ENCODE measurements at regions not wholly inside any gene's neighbourhood (a gene's known extent, or its start where the extent isn't known, plus 50 kb on each side); places are given as distances from the start of the nearest gene placed in this dataset.

GRCh38 chr6:145119081-145119480, 616.2 kb downstream of the EPM2A start:
- Histone ChIP-seq H2AFZ (ENCODE audit: low read length) (no peak overlapping the region), H3K4me2 (ENCODE audit: low read depth, low read length) (no peak overlapping the region), H3K9me2 (replicated peaks; ENCODE audit: insufficient read depth, low read length) (no peaks in the 10 kb centered on the region), H3K9ac (ENCODE audit: low read length) (no peak overlapping the region), H3K4me1 (ENCODE audit: low read length) (no peaks in the 10 kb centered on the region), H3F3A (ENCODE audit: insufficient read depth, low read length) (no peaks in the 10 kb centered on the region), H3K27ac (ENCODE audit: low read length) (no peak overlapping the region), H3K36me3 (replicated peaks; ENCODE audit: insufficient read depth, low read length) (no peaks in the 10 kb centered on the region), H4K20me1 (ENCODE audit: insufficient read depth, low read length) (no peaks in the 10 kb centered on the region), H3K27me3 (replicated peaks; ENCODE audit: insufficient read depth, low read length) (no peaks in the 10 kb centered on the region), H3K9me3 (replicated peaks; ENCODE audit: insufficient read depth, low read length) (no peaks in the 10 kb centered on the region), H3K4me3 (ENCODE audit: low read length) (no peak overlapping the region), H3K79me2 (ENCODE audit: low read length) (no peaks in the 10 kb centered on the region)
- TF ChIP-seq CTCF (IDR thresholded peaks at IDR 0.05; ENCODE audit: low read length), result no peak
- no peak for TF ChIP-seq EZH2 (optimal IDR thresholded peaks at IDR 0.05; ENCODE audit: low read depth, low read length)
- TF ChIP-seq EZH2phosphoT487 (IDR thresholded peaks at IDR 0.05; ENCODE audit: low read length), result no peak
- no peak for DNase-seq

GRCh38 chr6:145132709-145133108, 602.6 kb downstream of the EPM2A start:
- Histone ChIP-seq H3K4me2 (ENCODE audit: low read depth, low read length) (no peak overlapping the region), H3K36me3 (replicated peaks; ENCODE audit: insufficient read depth, low read length) (no peaks in the 10 kb centered on the region), H3K27me3 (replicated peaks; ENCODE audit: insufficient read depth, low read length) (no peaks in the 10 kb centered on the region), H3K79me2 (ENCODE audit: low read length) (no peaks in the 10 kb centered on the region), H3K9me3 (replicated peaks; ENCODE audit: insufficient read depth, low read length) (no peaks in the 10 kb centered on the region), H3K27ac (ENCODE audit: low read length) (no peak overlapping the region), H3K4me3 (ENCODE audit: low read length) (no peak overlapping the region), H3F3A (ENCODE audit: insufficient read depth, low read length) (no peaks in the 10 kb centered on the region), H3K9ac (ENCODE audit: low read length) (no peak overlapping the region), H3K4me1 (ENCODE audit: low read length) (no peaks in the 10 kb centered on the region), H2AFZ (ENCODE audit: low read length) (no peak overlapping the region), H3K9me2 (replicated peaks; ENCODE audit: insufficient read depth, low read length) (no peaks in the 10 kb centered on the region), H4K20me1 (ENCODE audit: insufficient read depth, low read length) (no peaks in the 10 kb centered on the region)
- no peak for DNase-seq
- no peak for TF ChIP-seq EZH2phosphoT487 (IDR thresholded peaks at IDR 0.05; ENCODE audit: low read length)
- TF ChIP-seq CTCF (IDR thresholded peaks at IDR 0.05; ENCODE audit: low read length), result no peak
- no peak for TF ChIP-seq EZH2 (optimal IDR thresholded peaks at IDR 0.05; ENCODE audit: low read depth, low read length)

- H3K4me3 ChIP-seq (ENCODE audit: low read length), result no peak overlapping the region
- no peaks in the 10 kb centered on the region for H3K9me2 ChIP-seq (replicated peaks; ENCODE audit: insufficient read depth, low read length)
- H3K4me1 ChIP-seq (ENCODE audit: low read length), result no peaks in the 10 kb centered on the region
- H3K79me2 ChIP-seq (ENCODE audit: low read length), result no peaks in the 10 kb centered on the region
- H3K9ac ChIP-seq (ENCODE audit: low read length), result no peak overlapping the region
- H3F3A ChIP-seq (ENCODE audit: insufficient read depth, low read length), result no peaks in the 10 kb centered on the region
- no peak overlapping the region for H3K27ac ChIP-seq (ENCODE audit: low read length)
- no peak for DNase-seq
- no peaks in the 10 kb centered on the region for H3K27me3 ChIP-seq (replicated peaks; ENCODE audit: insufficient read depth, low read length)
- no peaks in the 10 kb centered on the region for H3K9me3 ChIP-seq (replicated peaks; ENCODE audit: insufficient read depth, low read length)
- no peaks in the 10 kb centered on the region for H3K36me3 ChIP-seq (replicated peaks; ENCODE audit: insufficient read depth, low read length)
- H3K4me2 ChIP-seq (ENCODE audit: low read depth, low read length), result no peak overlapping the region
- no peak overlapping the region for H2AFZ ChIP-seq (ENCODE audit: low read length)
- TF ChIP-seq EZH2 (optimal IDR thresholded peaks at IDR 0.05; ENCODE audit: low read depth, low read length) (no peak), EZH2phosphoT487 (IDR thresholded peaks at IDR 0.05; ENCODE audit: low read length) (no peak)
- H4K20me1 ChIP-seq (ENCODE audit: insufficient read depth, low read length), result no peaks in the 10 kb centered on the region
Observed at GRCh38 chr6:145135702-145136101, 599.6 kb downstream of the EPM2A start.

- Histone ChIP-seq H3K27me3 (replicated peaks; ENCODE audit: insufficient read depth, low read length) (no peaks in the 10 kb centered on the region), H3K4me3 (ENCODE audit: low read length) (no peak overlapping the region), H3K27ac (ENCODE audit: low read length) (no peak overlapping the region), H3K9me3 (replicated peaks; ENCODE audit: insufficient read depth, low read length) (no peaks in the 10 kb centered on the region), H3K9me2 (replicated peaks; ENCODE audit: insufficient read depth, low read length) (no peaks in the 10 kb centered on the region), H3K79me2 (ENCODE audit: low read length) (no peaks in the 10 kb centered on the region), H3K4me2 (ENCODE audit: low read depth, low read length) (no peak overlapping the region), H3K4me1 (ENCODE audit: low read length) (no peaks in the 10 kb centered on the region), H2AFZ (ENCODE audit: low read length) (no peak overlapping the region), H4K20me1 (ENCODE audit: insufficient read depth, low read length) (no peaks in the 10 kb centered on the region), H3F3A (ENCODE audit: insufficient read depth, low read length) (no peaks in the 10 kb centered on the region), H3K36me3 (replicated peaks; ENCODE audit: insufficient read depth, low read length) (no peaks in the 10 kb centered on the region), H3K9ac (ENCODE audit: low read length) (no peak overlapping the region)
- TF ChIP-seq EZH2 (optimal IDR thresholded peaks at IDR 0.05; ENCODE audit: low read depth, low read length) (no peak), CTCF (IDR thresholded peaks at IDR 0.05; ENCODE audit: low read length) (peak; percentile 19; the same call in 1 of the 2 replicates)
- DNase-seq, result no peak
Observed at GRCh38 chr6:145137425-145137824, 597.9 kb downstream of the EPM2A start.
